Activated naive CD8-positive, alpha-beta T cell treated with anti-CD3 and anti-CD28 coated beads, Interleukin-2, amount 50 U/mL, for 24 hours (primary cell): ENCODE measurements at regions not wholly inside any gene's neighbourhood (a gene's known extent, or its start where the extent isn't known, plus 50 kb on each side); places are given as distances from the start of the nearest gene placed in this dataset.

Source experiments
- ATAC-seq: fragments of 150-1000 bp; cut with Tn5 transposase; one replicate; pipeline ENCODE4 v1.10.0; 2021
- DNase-seq: peaks from one replicate; pipeline ENCODE4 v3.0.0; 2021
- H3K27ac Mint-ChIP-seq: one replicate; pipeline ENCODE4 v1.8.0; 2021; ENCODE audit warnings: mild to moderate bottlenecking, mixed read lengths
- H3K27me3 Mint-ChIP-seq: one replicate; pipeline ENCODE4 v1.8.0; 2021; ENCODE audit warnings: mixed read lengths
- H3K36me3 Mint-ChIP-seq: one replicate; pipeline ENCODE4 v1.8.0; 2021; ENCODE audit warnings: low read depth, mixed read lengths
- H3K4me1 Mint-ChIP-seq: one replicate; pipeline ENCODE4 v1.8.0; 2021; ENCODE audit warnings: mixed read lengths
- H3K4me3 Mint-ChIP-seq: one replicate; pipeline ENCODE4 v1.8.0; 2021; ENCODE audit warnings: mild to moderate bottlenecking, moderate library complexity, mixed read lengths
- H3K9me3 Mint-ChIP-seq: one replicate; pipeline ENCODE4 v1.8.0; 2021; ENCODE audit warnings: mixed read lengths

GRCh38 chr14:98728024-98728423 lies 544.0 kb downstream of the BCL11B start:
- no peaks in the 10 kb centered on the region for H3K36me3 Mint-ChIP-seq
- no peaks in the 10 kb centered on the region for H3K4me1 Mint-ChIP-seq
- DNase-seq = no peak
- H3K4me3 Mint-ChIP-seq = no peak overlapping the region
- no peaks in the 10 kb centered on the region for H3K9me3 Mint-ChIP-seq
- H3K27ac Mint-ChIP-seq = no peak overlapping the region
- ATAC-seq = no peak
- H3K27me3 Mint-ChIP-seq = no peaks in the 10 kb centered on the region

- ATAC-seq = no peak
- H3K36me3 Mint-ChIP-seq = no peaks in the 10 kb centered on the region
- H3K4me3 Mint-ChIP-seq = no peak overlapping the region
- H3K9me3 Mint-ChIP-seq = no peaks in the 10 kb centered on the region
- no peak for DNase-seq
- H3K27ac Mint-ChIP-seq = no peak overlapping the region
- H3K4me1 Mint-ChIP-seq = no peaks in the 10 kb centered on the region
- H3K27me3 Mint-ChIP-seq = no peaks in the 10 kb centered on the region
Observed at GRCh38 chr14:98728836-98729235, 543.2 kb downstream of the BCL11B start.

GRCh38 chr14:98731286-98731685 lies 540.7 kb downstream of the BCL11B start:
- H3K27me3 Mint-ChIP-seq = no peaks in the 10 kb centered on the region
- H3K27ac Mint-ChIP-seq = no peak overlapping the region
- H3K9me3 Mint-ChIP-seq = no peaks in the 10 kb centered on the region
- DNase-seq = no peak
- H3K36me3 Mint-ChIP-seq = no peaks in the 10 kb centered on the region
- no peak overlapping the region for H3K4me3 Mint-ChIP-seq
- no peaks in the 10 kb centered on the region for H3K4me1 Mint-ChIP-seq
- ATAC-seq = no peak

- Mint-ChIP-seq H3K27ac (no peak overlapping the region), H3K4me1 (no peaks in the 10 kb centered on the region), H3K36me3 (no peaks in the 10 kb centered on the region), H3K4me3 (no peak overlapping the region), H3K27me3 (no peaks in the 10 kb centered on the region), H3K9me3 (no peaks in the 10 kb centered on the region)
- no peak for ATAC-seq
- DNase-seq = no peak
Observed at GRCh38 chr14:98731701-98732100, 540.3 kb downstream of the BCL11B start.

- no peaks in the 10 kb centered on the region for H3K36me3 Mint-ChIP-seq
- H3K4me1 Mint-ChIP-seq = no peaks in the 10 kb centered on the region
- H3K9me3 Mint-ChIP-seq = no peaks in the 10 kb centered on the region
- H3K27me3 Mint-ChIP-seq = no peaks in the 10 kb centered on the region
- ATAC-seq (no peak), DNase-seq (no peak)
- H3K27ac Mint-ChIP-seq = no peak overlapping the region
- H3K4me3 Mint-ChIP-seq = no peak overlapping the region
Observed at GRCh38 chr14:98733536-98733935, 538.5 kb downstream of the BCL11B start.

GRCh38 chr14:98736701-98737338 lies 535.2 kb downstream of the BCL11B start:
- Mint-ChIP-seq H3K4me1 (no peaks in the 10 kb centered on the region), H3K36me3 (no peaks in the 10 kb centered on the region), H3K27me3 (no peaks in the 10 kb centered on the region), H3K9me3 (no peaks in the 10 kb centered on the region), H3K27ac (no peak overlapping the region), H3K4me3 (no peak overlapping the region)
- DNase-seq (no peak), ATAC-seq (no peak)

GRCh38 chr14:98741523-98741922 lies 530.5 kb downstream of the BCL11B start:
- no peaks in the 10 kb centered on the region for H3K9me3 Mint-ChIP-seq
- ATAC-seq (no peak), DNase-seq (no peak)
- H3K27me3 Mint-ChIP-seq = no peaks in the 10 kb centered on the region
- H3K27ac Mint-ChIP-seq = no peak overlapping the region
- no peak overlapping the region for H3K4me3 Mint-ChIP-seq
- H3K4me1 Mint-ChIP-seq = no peaks in the 10 kb centered on the region
- no peaks in the 10 kb centered on the region for H3K36me3 Mint-ChIP-seq

GRCh38 chr14:98742001-98742400 lies 530.0 kb downstream of the BCL11B start:
- no peak for ATAC-seq
- no peak overlapping the region for H3K27ac Mint-ChIP-seq
- no peak overlapping the region for H3K4me3 Mint-ChIP-seq
- no peaks in the 10 kb centered on the region for H3K4me1 Mint-ChIP-seq
- no peaks in the 10 kb centered on the region for H3K36me3 Mint-ChIP-seq
- H3K27me3 Mint-ChIP-seq = no peaks in the 10 kb centered on the region
- DNase-seq = no peak
- no peaks in the 10 kb centered on the region for H3K9me3 Mint-ChIP-seq

- H3K4me3 Mint-ChIP-seq = no peak overlapping the region
- ATAC-seq (no peak), DNase-seq (no peak)
- no peaks in the 10 kb centered on the region for H3K9me3 Mint-ChIP-seq
- H3K36me3 Mint-ChIP-seq = no peaks in the 10 kb centered on the region
- no peaks in the 10 kb centered on the region for H3K4me1 Mint-ChIP-seq
- H3K27ac Mint-ChIP-seq = no peak overlapping the region
- no peaks in the 10 kb centered on the region for H3K27me3 Mint-ChIP-seq
Observed at GRCh38 chr14:98743536-98743935, 528.5 kb downstream of the BCL11B start.

- no peaks in the 10 kb centered on the region for H3K36me3 Mint-ChIP-seq
- H3K27me3 Mint-ChIP-seq = no peaks in the 10 kb centered on the region
Observed at GRCh38 chr14:98748966-98749365, 523.0 kb downstream of the BCL11B start.

GRCh38 chr14:98751110-98751509 lies 520.9 kb downstream of the BCL11B start:
- ATAC-seq = no peak
- DNase-seq = no peak
- H3K4me1 Mint-ChIP-seq = peaks cover 7% of the 10 kb centered on the region
- peaks cover 8% of the 10 kb centered on the region for H3K36me3 Mint-ChIP-seq
- peaks cover 14% of the 10 kb centered on the region for H3K9me3 Mint-ChIP-seq
- H3K27ac Mint-ChIP-seq = no peak overlapping the region
- no peak overlapping the region for H3K4me3 Mint-ChIP-seq
- H3K27me3 Mint-ChIP-seq = no peaks in the 10 kb centered on the region

More at GRCh38 chr14:98748966-98749365, 523.0 kb downstream of the BCL11B start:
- H3K4me3 Mint-ChIP-seq = no peak overlapping the region
- no peak for ATAC-seq
- DNase-seq = no peak
- H3K27ac Mint-ChIP-seq = no peak overlapping the region
- no peaks in the 10 kb centered on the region for H3K4me1 Mint-ChIP-seq
- no peaks in the 10 kb centered on the region for H3K9me3 Mint-ChIP-seq

- Mint-ChIP-seq H3K36me3 (peaks cover 8% of the 10 kb centered on the region), H3K4me1 (peaks cover 7% of the 10 kb centered on the region), H3K27me3 (no peaks in the 10 kb centered on the region), H3K9me3 (peaks cover 14% of the 10 kb centered on the region), H3K4me3 (no peak overlapping the region), H3K27ac (no peak overlapping the region)
- DNase-seq = no peak
- no peak for ATAC-seq
Observed at GRCh38 chr14:98752660-98753059, 519.3 kb downstream of the BCL11B start.

- DNase-seq = no peak
- Mint-ChIP-seq H3K4me1 (peaks cover 7% of the 10 kb centered on the region), H3K36me3 (peaks cover 8% of the 10 kb centered on the region), H3K27ac (no peak overlapping the region), H3K27me3 (no peaks in the 10 kb centered on the region), H3K9me3 (peaks cover 14% of the 10 kb centered on the region), H3K4me3 (no peak overlapping the region)
- ATAC-seq = peak; percentile 43
Observed at GRCh38 chr14:98754343-98755020, 517.5 kb downstream of the BCL11B start.

- H3K4me1 Mint-ChIP-seq = peaks cover 7% of the 10 kb centered on the region
- no peak overlapping the region for H3K4me3 Mint-ChIP-seq
- H3K9me3 Mint-ChIP-seq = peaks cover 14% of the 10 kb centered on the region
- no peak overlapping the region for H3K27ac Mint-ChIP-seq
- DNase-seq = no peak
- H3K27me3 Mint-ChIP-seq = no peaks in the 10 kb centered on the region
- ATAC-seq = no peak
- peaks cover 8% of the 10 kb centered on the region for H3K36me3 Mint-ChIP-seq
Observed at GRCh38 chr14:98756749-98757148, 515.2 kb downstream of the BCL11B start.

GRCh38 chr14:98758440-98758839 lies 513.6 kb downstream of the BCL11B start:
- Mint-ChIP-seq H3K4me3 (no peak overlapping the region), H3K27ac (no peak overlapping the region), H3K4me1 (peaks cover 7% of the 10 kb centered on the region)

More at GRCh38 chr14:98758440-98758839, 513.6 kb downstream of the BCL11B start:
- H3K27me3 Mint-ChIP-seq = no peaks in the 10 kb centered on the region
- no peak for ATAC-seq
- no peak for DNase-seq
- H3K36me3 Mint-ChIP-seq = peaks cover 11% of the 10 kb centered on the region
- peaks cover 25% of the 10 kb centered on the region for H3K9me3 Mint-ChIP-seq
